ENCODE measurements at regions not wholly inside any gene's neighbourhood (a gene's known extent, or its start where the extent isn't known, plus 50 kb on each side); places are given as distances from the start of the nearest gene placed in this dataset.

DNA sequence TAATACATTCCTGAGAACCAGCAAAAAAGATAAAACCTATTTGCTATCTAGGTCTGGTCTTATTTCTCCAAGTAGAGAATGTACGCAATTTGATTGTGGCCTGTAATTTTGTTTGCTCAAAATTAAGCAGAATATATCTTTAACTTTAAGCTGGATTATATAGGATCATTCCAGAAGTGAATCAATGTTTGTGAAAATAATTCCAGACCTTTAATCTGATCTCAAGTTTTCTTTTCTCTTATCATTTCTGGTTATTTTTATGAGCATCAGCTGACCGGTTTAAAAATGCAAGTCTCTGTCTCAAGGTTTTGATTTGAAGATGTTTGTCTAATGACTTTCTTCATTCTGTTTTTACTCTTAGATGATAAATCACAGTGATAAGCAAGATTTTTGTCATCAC, 997.9 kb upstream of the FLRT2 start:
- DNase-seq, result no peak

DNA sequence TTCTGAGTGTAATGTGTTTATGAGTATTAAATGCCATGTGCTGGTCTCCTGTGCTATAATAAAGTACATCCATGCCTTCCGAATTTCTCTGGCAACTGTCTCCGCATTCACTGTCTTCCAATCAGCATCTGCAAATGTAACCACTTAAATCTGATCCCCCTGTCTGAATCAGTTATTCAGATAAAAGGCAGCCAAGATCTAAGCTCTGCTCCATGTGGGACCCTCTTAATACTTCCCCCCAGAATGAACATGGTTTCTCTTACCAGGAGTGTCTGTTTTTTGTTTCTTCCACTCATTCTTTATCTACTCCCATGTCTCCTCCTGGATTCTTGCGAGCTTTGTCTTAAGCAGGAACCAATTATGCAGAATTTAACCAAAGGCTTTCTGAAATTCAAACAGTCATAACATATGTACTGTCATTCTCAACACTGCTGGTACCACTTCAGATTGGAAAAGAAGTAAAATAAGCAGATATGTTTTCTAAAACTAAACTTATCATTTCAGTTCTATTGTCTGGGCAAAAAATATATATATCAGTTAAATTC, 996.7 kb upstream of the FLRT2 start:
- DNase-seq, result no peak

DNA sequence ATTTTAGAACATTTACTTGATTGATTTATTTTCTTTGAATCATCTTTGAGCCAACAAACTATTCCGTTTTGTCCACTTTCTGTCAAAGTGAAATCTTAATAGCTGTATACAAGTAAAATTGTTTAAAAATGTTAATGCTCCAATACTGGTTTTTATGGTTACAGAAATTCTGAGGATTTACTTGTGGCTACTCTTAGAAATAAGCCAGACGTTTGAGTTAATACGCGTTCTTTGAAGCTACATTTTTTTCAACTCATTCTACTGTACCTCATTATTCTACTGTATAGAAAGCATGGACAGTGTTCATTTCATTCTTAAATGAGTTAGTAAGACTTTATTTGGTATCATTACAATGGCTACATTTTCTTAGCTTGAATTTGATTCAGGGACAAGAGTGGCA, 996.2 kb upstream of the FLRT2 start:
- DNase-seq, result no peak

DNA sequence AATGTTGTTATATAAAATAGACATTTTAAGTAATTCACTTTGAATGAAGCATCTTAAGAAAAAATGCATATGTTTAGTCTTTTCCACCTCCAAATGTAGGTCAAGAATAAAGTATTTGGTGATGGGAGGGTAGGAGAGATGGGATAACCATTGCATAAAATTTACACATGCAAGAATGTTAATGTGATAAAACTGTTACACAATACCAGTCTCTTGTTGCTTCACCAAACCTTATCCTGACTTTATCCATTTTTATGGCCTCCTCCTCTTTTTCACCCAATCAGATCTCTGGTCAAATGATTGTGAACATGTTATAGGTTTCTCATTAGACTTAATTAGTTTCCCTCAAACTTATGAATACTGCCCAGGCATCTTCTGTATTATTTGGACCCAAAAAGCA, 994.5 kb upstream of the FLRT2 start:
- DNase-seq, result no peak

DNA sequence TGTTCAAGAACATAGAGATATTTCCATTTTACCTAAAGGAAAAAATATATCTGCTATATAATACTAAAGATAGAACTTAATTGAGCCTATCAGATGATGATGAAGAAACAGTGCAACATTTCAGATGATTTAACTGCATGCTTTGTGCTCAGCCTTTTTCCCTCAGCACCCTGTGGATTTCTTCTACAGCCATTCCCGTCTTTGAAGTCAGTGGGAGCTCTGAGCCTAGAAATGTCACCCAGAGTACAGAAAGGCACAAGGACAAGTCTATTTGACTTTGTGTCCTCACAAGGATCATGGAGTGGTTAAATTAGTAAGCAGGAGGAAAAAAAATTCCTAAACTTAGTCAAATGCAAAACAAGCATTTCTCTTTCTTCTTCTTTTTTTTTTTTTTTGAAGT, 994.0 kb upstream of the FLRT2 start:
- DNase-seq, result no peak

DNA sequence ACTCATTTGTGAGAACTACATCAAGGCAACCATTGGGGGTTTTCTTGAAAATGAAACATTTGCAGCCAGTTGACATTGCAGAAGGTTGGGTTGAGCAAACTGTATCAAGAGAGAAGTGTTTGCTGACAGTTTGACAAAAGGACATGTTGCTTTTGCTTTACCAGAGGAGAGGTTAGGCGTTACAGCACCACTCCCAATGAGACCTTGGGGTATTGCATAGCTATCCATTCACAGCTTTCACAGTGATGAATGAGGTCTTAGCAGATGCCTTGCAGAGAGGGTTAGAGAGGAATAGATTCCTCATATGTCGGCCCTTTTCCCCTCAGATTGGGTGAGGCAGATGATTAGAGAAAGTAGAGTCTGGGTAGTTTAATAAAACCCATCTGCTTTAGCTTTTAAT, 988.9 kb upstream of the FLRT2 start:
- no peak for DNase-seq

DNA sequence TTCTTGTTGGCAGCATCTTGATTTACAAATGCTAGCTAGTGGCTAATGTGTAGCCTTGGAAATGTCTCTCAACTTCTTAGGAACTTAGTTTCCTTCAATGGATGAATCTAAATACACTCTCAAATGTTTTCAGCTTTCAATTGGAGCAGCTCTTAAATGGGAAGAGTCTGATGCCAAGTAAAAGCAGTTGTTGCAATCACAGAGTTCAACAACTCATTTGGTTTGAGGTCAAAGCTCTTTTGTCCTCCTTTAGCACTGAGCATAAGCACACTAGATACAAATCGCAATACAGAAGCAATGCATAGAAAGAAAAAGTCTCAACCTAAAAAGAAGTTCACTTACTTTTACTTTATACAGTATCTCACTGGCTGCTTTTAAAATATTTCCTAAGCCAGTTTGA, 986.1 kb upstream of the FLRT2 start:
- DNase-seq, result no peak

DNA sequence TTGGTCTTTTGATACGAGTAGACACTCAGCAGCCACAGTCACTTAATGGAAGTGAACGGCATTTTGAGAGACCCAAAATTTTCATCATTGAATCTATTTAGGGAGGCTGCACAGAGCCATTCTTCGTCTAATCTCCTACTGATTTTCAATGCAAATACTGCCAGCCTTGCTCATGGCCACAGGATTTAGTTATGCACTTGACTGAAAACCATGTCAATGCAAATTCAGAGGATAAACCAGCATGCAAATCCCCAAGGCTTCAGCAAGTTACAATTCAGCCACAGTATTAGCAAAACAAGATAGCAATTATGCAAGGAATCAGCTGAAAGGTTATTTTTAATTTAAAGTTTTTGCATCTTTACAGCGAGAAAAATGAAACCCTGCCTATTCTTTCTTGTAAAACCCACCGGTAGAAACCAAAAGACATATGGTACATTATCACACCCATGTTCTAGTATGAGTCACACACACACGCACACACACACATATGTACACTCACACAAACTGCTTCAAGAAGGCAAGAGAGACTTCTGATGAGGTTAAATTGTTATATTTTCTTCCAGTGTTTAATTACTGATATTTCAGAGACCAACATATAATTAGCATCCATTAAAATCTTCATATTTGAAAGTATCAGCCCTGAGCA, 985.3 kb upstream of the FLRT2 start:
- no peak for DNase-seq

DNA sequence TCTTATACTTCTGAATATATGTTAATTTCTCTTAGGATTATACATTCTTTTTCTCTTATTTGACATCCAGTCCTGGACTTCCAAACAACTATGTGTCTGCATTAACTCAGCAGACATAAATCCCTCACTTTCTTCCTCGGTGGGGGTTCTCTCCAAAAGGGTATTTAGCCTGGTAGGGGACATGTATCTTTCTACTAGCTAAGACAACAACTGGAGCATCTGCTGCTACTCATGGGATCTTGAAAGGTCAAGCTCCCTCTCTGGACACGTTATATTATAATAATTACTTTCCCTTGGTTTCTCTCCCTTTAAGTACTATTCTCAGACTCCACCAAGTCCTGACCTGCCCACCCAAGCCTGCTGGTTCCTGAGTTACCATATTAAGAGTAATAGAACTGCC, 983.7 kb upstream of the FLRT2 start:
- DNase-seq, result no peak

DNA sequence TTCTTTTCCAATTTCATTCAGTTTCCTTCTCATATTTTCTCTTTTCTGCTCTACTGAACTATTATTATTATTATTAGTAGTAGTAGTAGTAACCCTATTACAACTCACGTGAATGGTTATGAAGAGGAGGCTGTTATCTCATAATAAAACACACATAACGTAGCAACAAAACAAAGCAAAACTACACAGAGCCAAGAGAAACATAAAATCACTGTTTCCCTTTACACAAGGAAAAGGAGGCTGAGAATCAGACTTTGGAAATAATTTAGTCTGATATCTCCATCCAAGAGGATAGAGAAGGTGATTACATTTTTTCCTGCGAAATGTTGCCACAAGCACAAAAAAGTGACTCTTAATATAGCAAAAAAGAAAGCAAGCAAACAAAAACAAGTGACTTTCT, 975.8 kb upstream of the FLRT2 start:
- no peak for DNase-seq

DNA sequence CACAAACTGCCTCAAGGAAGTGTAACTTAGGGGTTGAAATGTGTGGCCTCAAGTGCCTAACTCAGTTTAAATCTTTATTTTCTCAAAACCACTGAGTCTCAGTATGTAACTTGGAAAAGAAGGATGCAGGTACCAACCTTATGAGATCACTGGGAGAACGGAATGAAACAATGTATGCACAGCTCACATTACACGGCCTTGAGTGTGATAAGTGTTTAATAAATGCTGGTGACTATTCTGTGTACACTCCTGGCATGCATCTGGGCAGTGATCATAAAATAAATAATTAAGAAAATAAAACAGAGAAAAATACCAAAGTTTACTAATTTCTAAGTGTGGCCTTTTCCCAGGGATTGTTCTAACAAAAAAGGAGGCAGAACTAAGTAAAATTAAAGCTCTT, 974.5 kb upstream of the FLRT2 start:
- no peak for DNase-seq

DNA sequence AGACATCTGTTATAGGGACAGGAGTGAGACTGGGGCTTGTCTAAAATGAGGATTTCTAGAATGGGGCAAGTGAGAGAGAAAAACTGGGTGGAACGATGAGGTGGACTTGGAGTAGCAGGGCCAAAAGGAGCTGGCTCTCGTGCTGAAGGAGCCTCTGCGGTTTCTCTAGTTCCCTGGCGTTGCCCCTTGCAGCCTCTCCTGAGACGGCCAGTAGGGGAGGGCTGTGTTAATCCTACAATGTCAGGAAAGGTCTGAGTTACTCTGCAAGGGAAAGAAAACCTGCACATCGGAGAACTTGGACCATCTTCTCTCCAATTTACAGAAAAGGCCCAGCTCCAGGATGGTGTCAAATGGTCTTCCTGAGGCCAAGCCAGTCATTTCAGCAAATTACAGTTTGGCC, 963.8 kb upstream of the FLRT2 start:
- no peak for DNase-seq

DNA sequence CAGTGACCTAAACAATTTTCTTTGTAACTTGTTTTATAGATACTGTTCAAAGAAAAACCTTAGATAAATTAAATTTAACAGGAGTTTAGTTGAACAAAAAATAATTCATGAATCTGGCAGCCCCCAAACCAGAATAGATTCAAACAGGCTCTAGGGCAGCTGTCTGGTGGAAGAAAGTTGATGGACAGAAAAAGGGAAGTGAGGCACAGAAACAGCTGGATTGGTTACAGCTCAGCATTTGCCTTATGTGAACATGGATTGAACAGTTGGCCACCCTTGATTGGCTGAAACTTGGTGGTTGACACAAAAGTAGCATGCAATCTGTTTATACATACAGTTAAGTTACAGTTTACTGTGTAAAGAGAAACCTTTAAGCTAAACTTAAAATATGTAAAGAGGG, 954.3 kb upstream of the FLRT2 start:
- no peak for DNase-seq

DNA sequence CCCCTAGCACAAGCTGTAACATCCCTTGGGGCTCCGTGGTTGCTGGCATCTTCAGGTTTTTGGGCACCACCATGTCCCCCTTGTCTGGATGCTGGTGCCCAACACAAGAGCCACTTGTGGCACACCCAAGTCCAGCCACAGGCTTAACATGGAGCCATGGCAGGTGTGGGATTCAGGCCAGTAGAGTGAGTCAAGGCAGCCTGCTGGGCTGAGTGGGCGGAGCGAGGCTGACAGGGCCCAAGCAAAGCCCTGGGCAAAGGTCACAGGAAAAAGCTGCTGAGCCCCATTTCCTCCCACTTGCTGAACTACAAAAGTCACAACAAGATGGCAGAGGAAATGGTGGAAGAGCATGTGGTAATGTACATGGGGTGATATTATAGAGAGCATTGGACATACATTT, 950.7 kb upstream of the FLRT2 start:
- no peak for DNase-seq

DNA sequence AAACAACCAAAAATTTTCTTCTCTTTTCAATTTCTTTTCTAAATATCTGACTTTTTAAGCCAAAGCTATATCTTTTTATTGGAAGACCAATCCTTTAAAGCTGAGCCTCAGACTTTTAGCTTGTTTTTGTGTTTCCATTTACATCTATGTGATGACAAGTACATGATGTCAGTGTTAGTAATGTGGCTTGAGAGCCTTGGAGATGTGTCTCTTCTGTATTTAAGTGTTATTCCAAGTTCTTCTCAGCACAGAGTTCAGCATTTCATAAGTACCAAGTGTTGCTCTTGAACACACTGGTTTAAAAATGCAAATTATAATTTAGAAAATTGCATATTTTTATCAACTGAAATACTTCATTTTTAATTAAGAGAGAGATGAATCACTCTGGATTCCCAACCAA, 948.9 kb upstream of the FLRT2 start:
- DNase-seq, result no peak

DNA sequence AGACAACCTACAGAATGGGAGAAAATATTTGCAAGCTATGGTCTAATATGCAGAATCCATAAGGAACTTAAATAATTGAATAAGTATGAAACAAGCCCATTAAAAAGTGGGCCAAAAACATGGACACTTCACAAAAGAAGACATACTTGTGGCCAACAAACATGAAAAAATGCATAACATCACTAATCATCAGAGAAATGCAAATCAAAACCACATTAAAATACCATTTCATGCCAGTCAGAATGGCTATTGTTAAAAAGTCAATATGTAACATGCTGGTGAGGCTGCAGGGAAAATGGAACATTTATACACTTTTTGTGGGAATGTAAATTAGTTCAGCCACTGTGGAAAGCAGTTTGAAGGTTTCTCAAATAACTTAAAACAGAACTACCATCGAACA, 945.4 kb upstream of the FLRT2 start:
- DNase-seq, result no peak

DNA sequence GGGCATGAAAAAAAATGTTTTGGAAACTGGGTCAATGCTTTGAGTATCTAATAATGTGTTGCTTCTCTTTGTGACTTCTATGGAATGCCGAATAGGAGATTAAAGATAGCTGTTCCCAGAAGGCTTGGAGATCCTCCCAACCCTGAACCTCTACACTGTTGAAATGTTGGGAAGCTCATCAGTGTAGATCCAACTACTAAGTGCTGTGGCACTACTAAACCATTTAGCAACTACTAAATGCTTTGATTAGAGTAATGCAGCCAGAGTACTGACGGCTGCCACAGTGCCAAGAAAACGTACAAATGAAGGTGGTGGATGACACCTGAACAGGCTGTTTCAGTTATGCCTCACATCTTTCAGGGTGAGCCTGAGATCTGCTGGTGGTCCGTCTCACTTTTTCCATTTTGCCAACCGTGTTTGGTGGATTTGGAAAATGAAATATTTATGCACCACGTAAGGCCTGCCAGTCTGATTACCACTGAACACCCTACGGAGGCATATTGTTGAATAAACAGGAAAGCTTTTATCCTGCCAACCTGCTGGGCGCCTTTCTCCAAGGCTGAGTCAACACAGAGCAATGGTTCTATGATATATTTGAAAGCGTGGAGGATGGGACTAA, 938.0 kb upstream of the FLRT2 start:
- DNase-seq, result no peak

DNA sequence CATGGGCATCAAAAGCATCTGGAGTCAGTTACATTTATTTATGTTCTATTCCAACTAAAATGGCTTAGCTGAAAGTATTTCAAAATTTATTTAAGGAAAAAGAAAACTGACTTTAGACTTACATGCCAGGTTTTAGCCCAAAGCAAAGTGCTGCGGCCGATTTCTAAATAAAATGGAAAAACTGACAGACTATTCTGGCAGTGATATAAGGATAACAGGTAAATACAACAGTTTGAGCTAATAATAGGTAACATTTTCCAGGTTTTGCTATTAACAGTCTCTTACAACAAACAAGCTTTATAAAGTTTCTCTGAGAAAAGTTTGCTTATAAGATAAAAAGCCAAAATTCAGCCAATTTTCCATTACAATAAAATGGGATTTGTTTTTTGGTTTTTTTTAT, 937.2 kb upstream of the FLRT2 start:
- no peak for DNase-seq

DNA sequence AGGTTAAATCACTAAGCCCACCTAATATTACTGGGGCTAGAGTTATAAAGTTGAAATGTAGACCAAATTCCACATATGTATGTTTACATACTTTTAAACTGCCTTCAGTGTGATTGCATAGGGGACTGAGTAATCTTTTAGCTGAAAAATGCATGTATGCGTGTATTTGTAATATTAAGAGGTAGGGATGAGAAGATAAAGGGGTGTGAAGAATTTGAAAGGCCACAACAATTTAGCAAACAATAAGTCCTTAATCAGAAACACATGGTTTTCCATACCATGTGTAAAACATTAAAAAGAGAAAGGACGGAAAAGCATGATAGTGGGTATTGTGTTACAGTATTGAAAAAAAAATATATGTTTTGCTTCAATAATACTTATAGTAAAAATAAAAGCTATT, 919.9 kb upstream of the FLRT2 start:
- no peak for DNase-seq

DNA sequence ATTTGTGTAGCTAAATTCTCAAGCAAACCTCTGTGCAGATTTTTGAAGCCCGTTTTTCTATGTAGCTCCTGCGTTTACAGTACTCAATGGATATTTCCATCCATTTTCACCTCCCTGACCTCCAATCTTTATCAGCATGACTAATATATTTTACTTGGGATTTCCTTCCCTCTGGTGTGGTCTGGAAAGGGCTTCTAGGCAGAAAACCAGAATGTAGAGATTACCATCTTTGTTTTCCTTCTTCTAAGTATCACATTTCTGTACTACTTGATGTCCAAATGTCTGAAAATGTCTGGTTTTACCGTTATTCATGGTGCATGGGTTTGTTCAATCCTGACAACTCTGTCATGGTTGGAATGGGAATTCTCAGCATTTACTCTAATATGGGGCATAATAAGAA, 907.6 kb upstream of the FLRT2 start:
- no peak for DNase-seq

DNA sequence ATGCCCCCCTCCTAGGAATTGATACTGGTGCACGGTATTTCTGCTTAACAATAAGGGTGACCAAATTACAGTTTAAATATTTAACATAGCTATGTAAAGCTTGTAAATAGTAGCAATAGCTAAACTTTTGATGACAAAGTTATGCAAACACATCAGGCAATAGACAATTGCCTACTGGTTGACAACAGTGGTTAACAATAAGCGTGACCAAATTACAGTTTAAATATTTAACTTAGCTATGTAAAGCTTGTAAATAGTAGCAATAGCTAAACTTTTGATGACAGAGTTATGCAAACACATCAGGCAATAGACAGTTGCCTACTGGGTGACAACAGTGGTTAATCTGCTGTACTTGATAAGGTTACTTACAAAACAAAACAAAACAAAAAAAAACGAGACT, 886.5 kb upstream of the FLRT2 start:
- DNase-seq, result no peak

DNA sequence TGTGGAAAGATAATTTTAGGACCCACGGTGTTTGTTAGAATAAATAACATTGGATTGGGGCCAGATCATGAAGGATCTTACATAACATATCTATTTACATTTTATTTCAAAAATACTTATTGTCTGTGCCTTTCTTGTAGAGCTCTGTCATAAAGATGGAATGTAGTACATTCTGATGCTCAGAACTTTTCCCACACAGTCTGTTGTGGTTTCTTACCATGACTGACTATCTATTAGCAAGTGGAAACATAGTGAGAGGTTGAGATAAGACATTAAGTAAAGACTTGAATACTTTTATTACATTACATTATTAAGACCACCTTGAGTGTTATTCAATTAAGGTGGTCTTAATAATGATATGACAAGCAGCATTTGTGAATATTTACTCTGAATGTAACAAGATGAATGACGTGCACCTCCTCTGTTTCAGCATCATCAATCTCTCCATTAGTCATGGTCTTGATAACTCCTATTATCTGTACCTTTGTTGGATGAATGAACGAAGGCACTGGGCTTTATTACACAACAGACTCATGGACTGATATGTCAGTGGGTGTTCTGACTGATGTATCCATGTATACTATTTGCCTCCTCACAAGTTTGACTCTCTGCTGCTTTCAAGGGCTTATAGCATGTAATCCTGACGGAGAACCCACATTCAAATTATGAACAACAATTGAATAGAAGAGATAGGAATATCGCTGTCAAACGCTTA, 883.0 kb upstream of the FLRT2 start:
- DNase-seq, result no peak

DNA sequence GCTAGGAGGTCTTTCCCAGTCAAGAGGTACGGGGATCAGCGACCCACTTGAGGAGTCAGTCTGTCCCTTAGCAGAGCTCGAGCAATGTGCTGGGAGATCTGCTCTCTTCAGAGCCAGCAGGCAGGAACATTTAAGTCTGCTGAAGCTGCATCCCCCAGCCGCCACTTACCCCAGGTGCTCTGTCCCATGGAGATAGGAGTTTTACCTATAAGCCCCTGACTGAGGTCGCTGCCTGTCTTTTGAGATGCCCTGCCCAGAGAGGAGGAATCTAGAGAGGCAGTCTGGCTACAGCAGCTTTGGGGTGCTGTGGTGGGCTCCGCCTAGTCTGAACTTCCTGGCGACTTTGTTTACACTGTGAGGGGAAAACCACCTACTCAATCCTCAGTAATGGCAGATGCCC, 874.9 kb upstream of the FLRT2 start:
- DNase-seq, result no peak

DNA sequence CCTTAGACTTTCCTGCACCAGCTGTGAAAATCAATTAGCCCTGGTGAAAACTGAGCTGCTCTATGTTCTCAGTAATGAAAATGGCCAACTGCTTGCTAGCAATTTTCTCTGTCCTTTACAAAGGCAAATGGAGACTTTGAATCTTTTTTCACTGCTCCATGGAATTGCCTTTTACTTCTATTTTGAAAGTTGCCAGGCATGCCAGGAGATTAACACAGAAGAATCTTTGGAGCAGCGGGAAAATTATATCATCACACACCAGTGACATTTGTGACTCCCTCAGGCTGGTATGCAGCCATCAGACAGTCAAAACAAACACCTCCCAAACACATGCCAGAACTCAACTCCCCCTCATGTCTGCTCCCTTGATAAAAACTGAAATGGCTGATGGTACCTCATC, 872.0 kb upstream of the FLRT2 start:
- DNase-seq, result no peak

DNA sequence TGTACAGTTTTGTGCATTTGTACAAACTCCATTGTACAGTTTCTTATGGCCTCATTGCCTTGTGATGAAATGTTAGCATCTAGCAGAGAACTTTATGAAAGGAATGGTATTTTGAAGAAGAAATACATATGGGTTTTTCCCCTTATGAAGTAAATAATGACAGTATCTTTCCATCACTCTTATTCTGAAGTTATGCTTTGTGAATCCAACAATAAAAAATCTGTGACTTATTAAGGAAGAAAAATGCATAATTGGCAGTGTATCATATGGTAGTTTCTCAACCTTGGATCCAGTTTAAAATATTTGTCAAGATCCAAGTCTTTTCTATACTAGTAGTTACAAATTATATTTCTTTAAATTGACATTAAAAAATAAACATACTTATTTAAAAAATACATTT, 859.1 kb upstream of the FLRT2 start:
- no peak for DNase-seq

Data from GDM1 (cell line).